Mononuclear cell (primary cell): ENCODE measurements at regions not wholly inside any gene's neighbourhood (a gene's known extent, or its start where the extent isn't known, plus 50 kb on each side); places are given as distances from the start of the nearest gene placed in this dataset.
"Not testable (repeated sequence)": the region's sequence is repeated elsewhere in the genome, so short reads cannot be mapped to it uniquely, and the experiment has no call there.

Experiments used
- H3K27me3 ChIP-seq: 2 replicates; pipeline ENCODE4 v1.6.0; 2011; ENCODE audit warnings: low read length, control low read depth; ENCODE audit not compliant: insufficient read depth
- H3K4me1 ChIP-seq: 2 replicates; pipeline ENCODE4 v1.5.1; 2011; ENCODE audit warnings: mild to moderate bottlenecking, low read length, control low read depth; ENCODE audit not compliant: insufficient read depth
- H3K4me3 ChIP-seq: 2 replicates; pipeline ENCODE4 v1.5.1; 2011; ENCODE audit warnings: mild to moderate bottlenecking, low read length, moderate library complexity
- H3K9me3 ChIP-seq: 2 replicates; pipeline ENCODE4 v1.5.1; 2011; ENCODE audit warnings: low read depth, mild to moderate bottlenecking, control low read depth, low read length

DNA sequence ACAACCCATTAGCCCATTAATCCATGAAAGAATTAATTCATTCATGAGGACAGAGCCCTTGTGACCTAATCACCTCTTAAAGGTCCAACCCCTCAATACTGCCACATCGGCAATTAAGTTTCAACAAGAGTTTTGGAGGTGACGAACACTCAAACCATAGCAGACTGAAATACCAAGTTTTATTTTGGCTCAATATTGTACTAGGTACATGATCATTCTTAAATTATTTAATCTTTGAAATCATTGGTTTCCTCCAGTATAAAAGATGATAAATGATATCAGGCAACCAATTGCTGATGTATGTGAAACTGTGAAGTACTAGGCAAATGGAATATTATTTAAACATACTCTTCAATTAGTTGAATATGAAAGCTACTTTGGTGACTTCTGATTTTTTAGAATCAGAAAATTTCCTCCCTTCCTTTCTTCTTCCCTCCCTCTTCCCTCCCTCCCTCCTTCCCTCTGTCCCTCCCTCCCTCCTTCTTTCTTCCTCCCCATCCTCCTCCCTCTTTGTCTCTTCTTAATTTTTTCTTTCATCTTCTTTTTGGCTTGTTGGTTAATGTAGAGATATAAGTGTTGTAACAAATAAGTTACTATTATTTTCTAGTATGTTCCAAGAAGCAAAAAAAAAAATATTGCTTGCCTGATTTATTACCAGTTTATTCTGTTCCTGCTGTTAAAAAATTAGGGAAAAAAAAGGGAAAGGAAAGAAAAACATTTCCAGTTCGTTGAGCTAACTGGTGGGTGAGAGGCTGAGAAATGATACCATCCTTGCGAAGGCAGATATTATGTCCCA is 233.9 kb upstream of the ZNF217 start:
- H3K4me3 ChIP-seq = no peak overlapping the region
- H3K27me3 ChIP-seq = no peaks in the 10 kb centered on the region
- peaks cover 46% of the 10 kb centered on the region for H3K4me1 ChIP-seq
- no peaks in the 10 kb centered on the region for H3K9me3 ChIP-seq

DNA sequence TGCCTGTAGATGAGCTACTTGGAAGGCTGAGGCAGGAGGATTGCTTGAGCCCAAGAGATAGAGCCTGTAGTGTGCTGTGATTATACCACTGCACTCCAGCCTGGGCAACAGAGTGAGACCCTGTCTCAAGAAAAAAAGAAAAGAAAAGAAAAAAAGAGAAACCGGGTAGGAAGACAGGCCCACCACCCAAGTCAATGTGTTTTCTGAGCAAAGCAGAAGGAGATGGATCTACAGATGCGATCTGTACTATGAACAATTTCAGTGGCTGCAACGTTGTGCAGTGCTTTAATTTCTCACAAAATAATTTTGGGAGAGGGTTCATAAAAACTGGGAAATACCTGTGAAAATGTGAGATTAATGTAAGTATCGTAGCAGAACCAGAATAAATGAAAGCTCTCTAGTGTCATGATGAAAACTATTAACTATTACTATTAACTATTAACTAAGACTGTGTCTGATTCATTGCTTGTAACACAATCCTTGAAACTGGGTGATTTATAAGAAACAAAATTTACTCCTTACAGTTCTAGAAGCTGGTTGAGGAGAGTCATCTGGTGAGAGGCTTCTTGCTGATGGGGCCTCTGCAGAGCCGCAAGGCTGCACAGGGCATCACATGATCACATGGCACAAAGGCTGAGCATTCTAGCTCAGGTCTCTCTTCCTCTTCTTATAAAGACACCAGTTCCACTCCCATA is 233.1 kb upstream of the ZNF217 start:
- Histone ChIP-seq H3K9me3 (no peaks in the 10 kb centered on the region), H3K27me3 (no peaks in the 10 kb centered on the region), H3K4me1 (peaks cover 46% of the 10 kb centered on the region), H3K4me3 (no peak overlapping the region)

DNA sequence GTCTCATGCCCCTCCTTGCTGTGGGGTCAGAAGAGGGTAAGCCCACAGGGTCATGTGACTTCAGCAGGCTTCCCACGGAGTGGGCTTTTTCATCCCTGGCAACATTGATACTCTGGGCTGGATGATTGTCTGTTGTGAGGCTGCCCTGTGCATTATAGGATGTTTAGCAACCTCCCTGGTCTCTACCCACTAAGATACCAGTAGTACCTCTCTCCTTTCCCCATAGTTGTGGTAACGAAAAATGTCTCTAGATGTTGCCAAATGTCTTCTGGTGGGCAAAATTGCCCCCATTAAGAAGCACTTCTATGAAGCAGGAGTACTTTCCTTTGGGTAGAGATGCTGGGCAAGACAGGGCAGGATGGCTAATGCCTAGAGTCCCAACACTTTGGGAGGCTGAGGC is 232.5 kb upstream of the ZNF217 start:
- Histone ChIP-seq H3K9me3 (no peaks in the 10 kb centered on the region), H3K4me1 (peaks cover 44% of the 10 kb centered on the region), H3K4me3 (no peak overlapping the region), H3K27me3 (no peaks in the 10 kb centered on the region)

DNA sequence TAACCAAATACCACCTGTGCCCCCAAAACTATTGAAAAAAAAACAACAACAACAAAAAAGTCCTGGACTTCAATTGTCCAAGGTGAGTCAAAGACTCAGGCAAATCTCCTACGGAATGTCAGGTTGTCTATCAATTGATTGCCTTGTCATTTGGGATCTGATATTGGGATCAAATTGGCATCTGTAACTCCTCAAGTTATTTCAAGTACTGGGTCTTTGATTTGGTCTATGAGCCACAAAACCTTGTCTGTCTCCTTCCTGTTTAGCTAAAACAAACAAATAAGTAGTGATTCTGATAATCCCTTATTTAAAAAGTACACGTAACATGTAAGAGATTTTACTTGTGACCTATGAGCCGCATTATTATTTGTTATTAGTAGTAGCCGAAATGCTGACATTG is 231.6 kb upstream of the ZNF217 start:
- H3K4me3 ChIP-seq = no peak overlapping the region

DNA sequence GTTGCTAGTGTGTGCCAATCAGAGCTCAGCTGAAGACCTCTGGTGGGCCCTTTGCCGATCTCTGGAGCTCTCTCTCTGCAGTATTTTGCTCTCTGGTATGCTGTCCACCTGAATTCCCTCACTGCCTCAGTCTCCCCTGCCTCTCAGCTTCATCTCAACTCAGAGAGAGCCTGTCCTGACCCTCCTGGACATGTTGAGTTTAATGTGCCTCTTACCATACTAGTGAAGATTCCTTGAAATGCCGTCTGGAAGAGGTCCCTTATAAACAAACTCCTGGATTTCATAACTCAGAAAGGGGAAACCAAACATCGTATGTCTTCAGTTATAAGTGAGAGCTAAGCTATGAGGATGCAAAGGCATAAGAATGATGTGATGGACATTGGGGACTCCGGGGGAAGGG is 231.1 kb upstream of the ZNF217 start:
- Histone ChIP-seq H3K27me3 (no peaks in the 10 kb centered on the region), H3K4me1 (peaks cover 31% of the 10 kb centered on the region), H3K4me3 (no peak overlapping the region), H3K9me3 (no peaks in the 10 kb centered on the region)

More for the DNA sequence above, 231.6 kb upstream of the ZNF217 start:
- no peaks in the 10 kb centered on the region for H3K27me3 ChIP-seq
- no peaks in the 10 kb centered on the region for H3K9me3 ChIP-seq
- H3K4me1 ChIP-seq = peaks cover 36% of the 10 kb centered on the region

DNA sequence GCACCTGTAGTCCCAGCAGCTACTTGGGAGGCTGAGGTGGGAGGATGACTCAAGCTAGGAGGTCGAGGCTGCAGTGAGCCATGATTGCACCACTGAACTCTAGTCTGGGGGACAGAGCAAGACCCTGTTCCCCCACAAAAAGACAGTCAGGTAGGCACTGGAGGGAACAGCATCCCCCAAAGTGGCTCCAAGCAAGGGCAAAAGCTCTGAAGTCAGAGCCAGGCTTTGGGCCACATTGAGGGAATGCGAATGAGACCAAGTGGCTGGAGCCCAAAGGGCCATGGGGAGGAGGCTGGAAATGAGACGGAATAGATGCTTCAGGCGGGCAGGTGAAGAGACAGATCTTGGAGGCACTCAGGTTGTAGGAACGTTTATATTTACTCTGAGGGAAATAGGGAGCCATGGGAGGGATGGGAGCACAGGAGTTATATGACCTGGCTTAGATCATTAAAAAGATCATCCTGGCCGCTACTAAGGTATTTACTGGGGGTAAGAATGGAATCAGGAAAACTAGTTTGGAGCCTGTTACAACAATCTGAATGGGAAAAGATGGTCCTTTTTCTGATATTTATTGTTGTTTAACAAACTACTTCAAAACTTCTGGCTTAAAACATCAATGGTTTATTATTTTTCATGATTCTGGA is 229.6 kb upstream of the ZNF217 start:
- Histone ChIP-seq H3K4me1 (peaks cover 15% of the 10 kb centered on the region), H3K9me3 (no peaks in the 10 kb centered on the region), H3K4me3 (no peak overlapping the region), H3K27me3 (no peaks in the 10 kb centered on the region)

DNA sequence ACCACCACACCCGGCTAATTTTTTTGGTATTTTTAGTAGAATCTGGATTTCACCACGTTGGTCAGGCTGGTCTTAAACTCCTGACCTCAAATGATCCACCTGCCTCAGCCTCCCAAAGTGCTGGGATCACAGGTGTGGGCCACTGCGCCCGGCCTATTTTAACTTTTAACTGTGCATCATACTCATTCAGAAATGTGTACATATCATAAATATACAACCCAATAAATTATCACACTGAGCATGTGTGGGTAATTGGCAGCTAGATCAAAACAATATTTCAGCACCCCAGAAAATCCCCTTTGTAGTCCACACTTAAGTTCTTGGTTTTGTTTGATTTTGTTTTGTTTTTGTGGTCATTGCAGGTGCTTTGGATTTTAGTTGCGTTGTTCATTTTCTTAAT is 228.9 kb upstream of the ZNF217 start:
- H3K4me3 ChIP-seq = no peak overlapping the region
- H3K9me3 ChIP-seq = no peaks in the 10 kb centered on the region
- H3K4me1 ChIP-seq = peaks cover 11% of the 10 kb centered on the region
- H3K27me3 ChIP-seq = no peaks in the 10 kb centered on the region

DNA sequence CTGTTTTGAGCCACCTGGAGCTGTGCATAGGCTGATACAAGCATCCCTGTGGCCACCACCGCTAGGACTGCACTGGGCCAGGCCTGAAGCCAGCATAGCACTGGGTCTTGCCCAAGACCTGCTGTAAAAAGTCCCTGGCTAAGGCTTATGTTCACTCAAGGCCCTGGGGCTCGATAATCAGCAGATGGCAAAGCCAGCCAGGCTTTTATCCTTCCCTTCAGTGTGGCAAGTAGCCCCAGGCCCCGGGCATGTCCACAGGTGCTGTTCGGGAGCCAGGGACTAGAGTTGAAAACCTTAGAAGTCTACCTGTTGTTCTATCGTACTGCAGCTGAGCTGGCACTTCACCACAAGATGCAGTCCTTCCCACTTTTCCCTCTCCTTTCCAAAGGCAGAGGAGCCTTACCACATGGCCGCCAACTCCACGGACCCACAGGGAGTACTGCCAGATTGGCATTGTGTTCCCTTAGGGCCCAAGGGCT is 226.4 kb upstream of the ZNF217 start:
- H3K27me3 ChIP-seq = no peaks in the 10 kb centered on the region
- no peaks in the 10 kb centered on the region for H3K9me3 ChIP-seq
- no peaks in the 10 kb centered on the region for H3K4me1 ChIP-seq
- H3K4me3 ChIP-seq = no peak overlapping the region

DNA sequence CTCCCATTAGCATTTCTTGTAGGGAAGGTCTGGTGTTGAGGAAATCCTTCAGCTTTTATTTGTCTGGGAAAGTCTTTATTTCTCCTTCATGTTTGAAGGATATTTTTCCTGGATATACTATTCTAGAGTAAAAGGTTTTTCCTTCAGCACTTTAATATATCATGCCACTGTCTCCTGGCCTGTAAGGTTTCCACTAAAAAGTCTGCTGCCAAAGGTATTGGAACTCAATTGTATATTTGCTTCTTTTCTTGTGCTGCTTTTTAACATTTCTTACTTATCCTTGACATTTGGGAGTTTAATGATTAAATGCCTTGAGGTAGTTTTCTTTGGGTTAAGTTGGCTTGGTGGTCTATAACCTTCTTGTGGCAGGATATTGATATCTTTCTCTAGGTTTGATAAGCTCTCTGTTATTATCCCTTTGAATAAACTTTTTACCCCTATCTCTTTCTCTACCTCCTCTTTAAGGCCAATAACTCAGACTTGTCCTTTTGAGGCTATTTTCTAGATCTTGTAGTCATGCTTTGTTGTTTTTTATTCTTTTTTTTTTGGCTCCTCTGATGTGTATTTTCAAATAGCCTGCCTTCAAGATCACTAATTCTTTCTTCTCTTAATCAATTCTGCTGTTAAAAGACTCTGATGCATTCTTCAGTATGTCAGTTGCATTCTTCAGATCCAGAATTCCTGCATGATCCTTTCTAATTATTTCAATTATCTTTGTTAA is 225.0 kb upstream of the ZNF217 start:
- no peak overlapping the region for H3K4me3 ChIP-seq
- H3K9me3 ChIP-seq = no peaks in the 10 kb centered on the region
- no peaks in the 10 kb centered on the region for H3K4me1 ChIP-seq
- H3K27me3 ChIP-seq = no peaks in the 10 kb centered on the region

DNA sequence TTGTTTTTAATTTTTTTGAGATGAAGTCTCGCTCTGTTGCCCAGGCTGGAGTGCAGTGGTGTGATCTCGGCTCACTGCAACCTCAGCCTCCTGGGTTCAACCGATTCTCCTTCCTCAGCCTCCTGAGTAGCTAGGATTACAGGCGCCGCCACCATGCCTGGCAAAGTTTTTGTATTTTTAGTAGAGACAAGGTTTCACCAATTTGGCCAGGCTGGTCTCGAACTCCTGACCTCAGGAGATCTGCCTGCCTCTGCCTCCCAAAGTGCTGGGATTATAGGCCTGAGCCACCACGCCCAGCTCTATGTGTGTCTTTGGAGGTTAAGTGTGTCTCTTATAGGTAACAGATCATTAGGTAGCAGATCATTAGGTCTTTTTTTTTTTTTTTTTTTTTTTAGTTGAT is 223.9 kb upstream of the ZNF217 start:
- not testable (repeated sequence) for H3K4me3 ChIP-seq, H3K27me3 ChIP-seq, H3K9me3 ChIP-seq, H3K4me1 ChIP-seq

DNA sequence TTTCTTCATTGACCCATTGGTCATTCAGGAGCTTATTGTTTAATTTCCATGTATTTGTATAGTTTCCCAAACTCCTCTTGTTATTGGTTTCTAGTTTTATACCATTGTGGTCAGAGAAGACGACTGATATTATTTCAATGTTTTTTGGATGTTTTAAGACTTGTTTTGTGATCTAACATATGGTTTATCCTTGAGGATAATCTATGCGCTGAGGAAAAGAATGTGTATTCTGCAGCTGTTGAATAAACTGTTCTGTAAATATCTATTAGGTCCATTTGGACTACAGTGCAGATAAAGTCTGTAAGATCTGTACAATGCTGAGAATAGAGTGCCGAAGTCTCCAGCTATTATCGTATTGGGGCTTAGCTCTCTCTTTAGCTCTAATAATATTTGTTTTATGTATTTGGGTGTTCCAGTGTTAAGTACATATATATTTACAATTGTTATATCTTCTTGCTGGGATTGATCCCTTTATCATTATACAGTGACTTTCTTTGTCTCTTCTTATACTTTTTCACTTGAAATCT is 223.3 kb upstream of the ZNF217 start:
- H3K4me1 ChIP-seq = no peaks in the 10 kb centered on the region
- H3K9me3 ChIP-seq = no peaks in the 10 kb centered on the region
- H3K27me3 ChIP-seq = no peaks in the 10 kb centered on the region
- no peak overlapping the region for H3K4me3 ChIP-seq

DNA sequence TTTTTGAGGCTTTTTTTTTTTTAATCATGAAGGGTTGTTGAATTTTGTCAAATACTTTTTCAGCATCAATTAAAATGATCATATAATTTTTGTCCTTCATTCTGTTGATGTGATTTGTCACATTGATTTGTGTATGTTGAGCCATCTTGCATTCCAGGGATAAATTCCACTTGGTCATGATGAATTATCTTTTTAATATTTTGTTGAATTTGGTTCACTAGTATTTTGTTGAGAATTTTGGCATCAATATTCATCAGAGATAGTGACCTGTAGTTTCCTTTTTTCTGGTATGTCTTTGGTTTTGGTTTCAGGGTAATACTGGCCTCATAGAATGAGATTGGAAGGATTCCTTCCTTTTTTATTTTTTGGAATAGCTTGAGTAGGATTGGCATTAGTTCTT is 221.9 kb upstream of the ZNF217 start:
- Histone ChIP-seq H3K27me3 (no peaks in the 10 kb centered on the region), H3K4me1 (no peaks in the 10 kb centered on the region), H3K9me3 (no peaks in the 10 kb centered on the region), H3K4me3 (no peak overlapping the region)

DNA sequence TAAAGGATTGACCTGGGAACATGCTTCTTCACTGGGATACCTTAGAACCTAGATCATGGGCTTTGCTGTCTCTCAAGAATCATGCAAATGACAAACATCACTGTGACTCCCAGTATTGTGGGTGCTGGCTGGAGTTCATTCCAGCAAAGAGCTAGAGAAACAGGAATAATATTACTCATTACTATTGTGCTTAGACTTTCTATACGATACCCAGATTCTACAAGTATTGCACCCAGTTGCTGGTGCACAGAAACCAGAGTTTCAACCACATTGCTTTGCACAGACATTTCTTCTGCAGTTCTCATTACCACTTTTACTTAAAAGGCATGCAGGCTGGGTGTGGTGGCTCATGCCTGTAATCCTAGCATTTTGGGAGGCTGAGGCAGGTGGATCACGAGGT is 220.4 kb upstream of the ZNF217 start:
- no peaks in the 10 kb centered on the region for H3K9me3 ChIP-seq
- no peaks in the 10 kb centered on the region for H3K4me1 ChIP-seq
- no peaks in the 10 kb centered on the region for H3K27me3 ChIP-seq
- no peak overlapping the region for H3K4me3 ChIP-seq

DNA sequence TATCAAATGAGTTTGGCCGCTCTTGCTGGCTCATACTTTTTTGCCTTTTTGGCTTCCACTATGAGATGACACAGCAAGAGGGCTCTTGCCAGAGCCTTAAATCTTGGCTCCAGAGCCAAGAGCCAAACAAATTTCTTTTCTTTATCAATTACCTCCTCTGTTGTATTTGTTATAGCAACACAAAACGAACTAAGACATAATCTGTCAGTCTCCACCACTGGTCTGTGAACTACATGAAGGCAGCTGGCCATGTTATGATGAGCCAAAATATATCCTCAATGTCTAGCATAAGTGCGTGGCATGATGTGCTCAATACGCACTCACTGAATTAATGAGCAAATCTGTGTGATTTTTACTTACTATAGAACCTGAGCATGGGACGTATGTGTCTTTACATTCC is 220.0 kb upstream of the ZNF217 start:
- Histone ChIP-seq H3K4me3 (no peak overlapping the region), H3K4me1 (no peaks in the 10 kb centered on the region), H3K27me3 (no peaks in the 10 kb centered on the region), H3K9me3 (no peaks in the 10 kb centered on the region)

DNA sequence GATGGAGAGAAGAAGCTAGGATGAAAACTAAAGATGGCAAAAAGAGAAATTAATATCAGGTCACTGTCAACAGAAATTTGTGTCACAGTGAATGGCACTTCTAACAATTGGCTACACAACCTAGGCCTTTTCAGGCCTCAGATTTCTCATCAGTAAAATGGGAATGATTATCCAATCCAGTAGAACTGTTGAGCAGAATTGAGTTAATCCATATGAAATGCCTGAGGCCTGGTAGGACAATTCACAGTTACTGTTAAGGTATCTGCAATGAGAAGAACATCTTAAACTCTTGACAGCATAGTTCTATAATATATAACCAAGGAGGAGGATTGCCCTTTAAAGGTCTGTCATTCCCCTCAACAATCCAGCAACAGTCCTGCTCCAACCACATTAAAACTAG is 217.9 kb upstream of the ZNF217 start:
- no peaks in the 10 kb centered on the region for H3K4me1 ChIP-seq
- no peaks in the 10 kb centered on the region for H3K9me3 ChIP-seq
- no peak overlapping the region for H3K4me3 ChIP-seq
- no peaks in the 10 kb centered on the region for H3K27me3 ChIP-seq
